ENCODE measurements at regions not wholly inside any gene's neighbourhood (a gene's known extent, or its start where the extent isn't known, plus 50 kb on each side); places are given as distances from the start of the nearest gene placed in this dataset.
A peak's percentile ranks its signal among the peaks of the same experiment; 100 is the strongest.
"Not testable (repeated sequence)": the region's sequence is repeated elsewhere in the genome, so short reads cannot be mapped to it uniquely, and the experiment has no call there.

DNA sequence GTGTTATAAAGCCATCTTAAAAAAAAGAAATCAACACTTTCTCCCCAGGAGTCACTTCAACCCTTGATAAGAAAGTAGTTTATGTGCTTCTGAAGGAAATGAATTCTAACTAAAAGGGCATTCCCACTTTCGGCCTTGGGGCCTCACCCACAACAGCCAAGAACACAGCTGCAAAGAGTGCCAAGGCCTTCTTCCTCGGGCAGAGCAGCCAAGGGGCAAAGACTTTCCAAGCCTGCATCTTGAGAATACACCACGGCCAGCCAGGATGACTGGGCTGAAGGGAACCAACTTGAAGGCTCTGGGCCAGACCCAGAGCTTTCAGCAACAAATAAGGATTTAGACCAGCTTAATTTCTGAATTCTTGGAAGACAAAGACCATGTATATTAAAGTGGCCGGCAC is 60.4 kb upstream of the FOXN3 start:
- Mint-ChIP-seq H3K27ac (no peak overlapping the region), H3K27me3 (no peaks in the 10 kb centered on the region), H3K4me3 (no peak overlapping the region), H3K4me1 (peaks cover 11% of the 10 kb centered on the region), H3K36me3 (ENCODE audit: low read depth) (no peaks in the 10 kb centered on the region)
- H3K9me3 ChIP-seq (ENCODE audit: control insufficient read depth, low read length, poor library complexity, severe bottlenecking): no peaks in the 10 kb centered on the region
- DNase-seq: no peak
- ATAC-seq: no peak

DNA sequence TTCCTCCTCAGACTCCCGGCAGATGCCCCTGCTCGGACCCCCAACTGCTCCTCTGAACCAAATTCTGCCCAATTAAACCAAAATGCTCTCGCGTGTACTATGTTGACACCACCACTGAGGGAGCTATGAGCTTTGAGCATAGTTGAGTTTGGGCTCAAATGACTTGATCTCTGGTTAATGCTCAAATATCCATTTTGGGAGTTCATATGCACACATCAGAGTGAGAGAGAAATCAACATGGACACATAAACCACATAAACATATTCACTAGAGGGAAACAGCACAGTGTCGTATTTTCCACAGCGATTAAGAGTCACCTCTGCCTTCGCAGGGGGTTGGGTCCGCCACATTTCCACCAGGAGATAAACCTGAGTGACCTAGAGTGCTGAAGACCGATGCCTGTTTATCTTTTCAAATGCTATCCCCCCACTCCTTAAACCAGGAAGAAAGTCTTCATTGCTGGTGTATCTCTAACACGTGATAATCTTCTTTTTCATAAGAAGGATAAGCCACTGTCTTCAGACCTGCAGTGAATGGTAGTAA is 59.4 kb upstream of the FOXN3 start:
- ATAC-seq (no peak), DNase-seq (no peak)
- no peak overlapping the region for H3K27ac Mint-ChIP-seq
- no peaks in the 10 kb centered on the region for H3K9me3 ChIP-seq (ENCODE audit: control insufficient read depth, low read length, poor library complexity, severe bottlenecking)
- no peaks in the 10 kb centered on the region for H3K36me3 Mint-ChIP-seq (ENCODE audit: low read depth)
- peaks cover 8% of the 10 kb centered on the region for H3K4me1 Mint-ChIP-seq
- no peaks in the 10 kb centered on the region for H3K27me3 Mint-ChIP-seq
- H3K4me3 Mint-ChIP-seq: no peak overlapping the region

DNA sequence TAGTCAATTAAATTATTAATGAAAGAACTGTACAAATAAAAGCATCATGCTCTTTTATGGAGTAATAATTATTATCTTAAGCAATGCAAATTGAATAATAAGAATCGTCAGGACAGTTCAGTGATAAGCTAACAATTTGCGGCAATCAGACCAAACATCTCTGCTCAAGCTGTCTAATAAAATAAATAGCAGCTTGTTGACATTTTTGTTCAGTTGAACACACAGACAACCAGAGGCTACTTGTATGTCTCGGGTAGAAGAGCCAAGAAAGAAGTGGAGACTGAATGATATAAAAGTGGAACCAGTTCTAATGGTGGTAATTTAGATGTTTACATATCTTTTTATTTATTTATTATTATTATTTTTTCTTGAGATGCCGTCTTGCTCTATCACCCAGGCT is 57.4 kb upstream of the FOXN3 start:
- DNase-seq (no peak), ATAC-seq (no peak)
- peaks cover 5% of the 10 kb centered on the region for H3K36me3 Mint-ChIP-seq (ENCODE audit: low read depth)
- H3K9me3 ChIP-seq (ENCODE audit: control insufficient read depth, low read length, poor library complexity, severe bottlenecking): no peaks in the 10 kb centered on the region
- no peak overlapping the region for H3K4me3 Mint-ChIP-seq
- no peaks in the 10 kb centered on the region for H3K27me3 Mint-ChIP-seq
- no peak overlapping the region for H3K27ac Mint-ChIP-seq
- H3K4me1 Mint-ChIP-seq: peaks cover 19% of the 10 kb centered on the region

DNA sequence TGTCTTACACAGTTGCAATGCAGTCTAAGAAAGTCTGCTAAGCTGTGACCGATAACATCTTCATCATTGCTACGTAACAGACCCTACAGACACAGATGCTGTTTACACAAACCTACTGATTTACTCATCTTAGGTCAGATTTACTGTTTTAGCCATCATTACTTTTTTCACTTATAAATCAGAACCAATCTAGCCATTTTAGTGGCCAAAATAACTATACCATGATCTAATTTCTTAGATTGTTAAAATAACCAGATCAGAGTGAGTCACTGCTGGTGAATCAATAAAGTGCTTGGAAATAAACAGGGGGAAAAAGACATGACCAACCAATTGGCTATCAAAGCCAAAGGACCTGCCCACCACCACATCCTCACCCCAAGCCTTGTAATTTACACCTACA is 57.0 kb upstream of the FOXN3 start:
- no peak for ATAC-seq

DNA sequence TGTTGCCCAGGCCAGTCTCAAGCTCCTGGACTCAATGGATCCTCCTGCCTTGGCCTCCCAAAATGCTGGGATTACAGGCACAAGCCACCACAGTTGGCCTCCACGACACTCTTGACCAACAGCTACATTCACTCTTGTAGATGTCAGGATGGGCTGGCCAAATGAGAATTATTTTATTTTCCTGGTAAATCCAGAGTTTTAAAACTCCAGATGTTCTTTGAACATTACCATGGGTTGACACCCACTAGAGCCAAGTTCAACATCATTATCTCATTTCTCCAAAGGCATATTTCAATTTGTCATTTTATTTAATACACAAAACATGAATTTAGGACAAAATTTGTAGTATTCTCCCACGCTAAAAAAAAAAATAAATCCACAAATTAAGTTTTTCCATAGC is 56.5 kb upstream of the FOXN3 start:
- Mint-ChIP-seq H3K27ac (peak overlapping the region; percentile 66), H3K36me3 (ENCODE audit: low read depth) (peaks cover 5% of the 10 kb centered on the region)
- no peak for ATAC-seq

More for the DNA sequence above, 57.0 kb upstream of the FOXN3 start:
- H3K36me3 Mint-ChIP-seq (ENCODE audit: low read depth): peaks cover 5% of the 10 kb centered on the region
- H3K4me3 Mint-ChIP-seq: no peak overlapping the region
- H3K4me1 Mint-ChIP-seq: peaks cover 20% of the 10 kb centered on the region
- no peaks in the 10 kb centered on the region for H3K27me3 Mint-ChIP-seq
- H3K27ac Mint-ChIP-seq: no peak overlapping the region
- DNase-seq: no peak
- H3K9me3 ChIP-seq (ENCODE audit: control insufficient read depth, low read length, poor library complexity, severe bottlenecking): no peaks in the 10 kb centered on the region

DNA sequence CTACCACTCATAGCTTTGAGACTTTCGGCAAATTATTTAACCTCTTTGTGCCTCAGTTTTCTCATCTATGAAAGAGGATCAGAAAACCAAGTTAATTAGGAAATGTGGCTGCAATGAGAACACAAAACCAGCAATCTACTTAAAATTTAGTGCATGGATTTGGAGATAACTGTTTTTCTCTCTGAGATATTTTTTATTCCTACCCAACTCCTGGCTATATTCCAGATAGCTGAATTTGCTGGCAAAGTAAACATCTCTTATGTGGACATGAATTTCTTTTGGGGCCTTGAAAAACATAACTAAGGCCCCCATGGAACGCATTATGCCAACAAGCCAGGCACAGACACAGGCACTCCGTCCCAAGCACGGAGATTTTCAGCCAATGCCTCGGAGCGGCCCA is 53.4 kb upstream of the FOXN3 start:
- Mint-ChIP-seq H3K4me1 (peaks cover 26% of the 10 kb centered on the region), H3K36me3 (ENCODE audit: low read depth) (peaks cover 8% of the 10 kb centered on the region), H3K27me3 (no peaks in the 10 kb centered on the region), H3K4me3 (no peak overlapping the region), H3K27ac (peak overlapping the region; percentile 86)
- ATAC-seq (no peak), DNase-seq (no peak)
- no peaks in the 10 kb centered on the region for H3K9me3 ChIP-seq (ENCODE audit: control insufficient read depth, low read length, poor library complexity, severe bottlenecking)

More for the DNA sequence above, 56.5 kb upstream of the FOXN3 start:
- Mint-ChIP-seq H3K4me1 (peaks cover 21% of the 10 kb centered on the region), H3K4me3 (no peak overlapping the region), H3K27me3 (no peaks in the 10 kb centered on the region)
- DNase-seq: no peak
- no peaks in the 10 kb centered on the region for H3K9me3 ChIP-seq (ENCODE audit: control insufficient read depth, low read length, poor library complexity, severe bottlenecking)

DNA sequence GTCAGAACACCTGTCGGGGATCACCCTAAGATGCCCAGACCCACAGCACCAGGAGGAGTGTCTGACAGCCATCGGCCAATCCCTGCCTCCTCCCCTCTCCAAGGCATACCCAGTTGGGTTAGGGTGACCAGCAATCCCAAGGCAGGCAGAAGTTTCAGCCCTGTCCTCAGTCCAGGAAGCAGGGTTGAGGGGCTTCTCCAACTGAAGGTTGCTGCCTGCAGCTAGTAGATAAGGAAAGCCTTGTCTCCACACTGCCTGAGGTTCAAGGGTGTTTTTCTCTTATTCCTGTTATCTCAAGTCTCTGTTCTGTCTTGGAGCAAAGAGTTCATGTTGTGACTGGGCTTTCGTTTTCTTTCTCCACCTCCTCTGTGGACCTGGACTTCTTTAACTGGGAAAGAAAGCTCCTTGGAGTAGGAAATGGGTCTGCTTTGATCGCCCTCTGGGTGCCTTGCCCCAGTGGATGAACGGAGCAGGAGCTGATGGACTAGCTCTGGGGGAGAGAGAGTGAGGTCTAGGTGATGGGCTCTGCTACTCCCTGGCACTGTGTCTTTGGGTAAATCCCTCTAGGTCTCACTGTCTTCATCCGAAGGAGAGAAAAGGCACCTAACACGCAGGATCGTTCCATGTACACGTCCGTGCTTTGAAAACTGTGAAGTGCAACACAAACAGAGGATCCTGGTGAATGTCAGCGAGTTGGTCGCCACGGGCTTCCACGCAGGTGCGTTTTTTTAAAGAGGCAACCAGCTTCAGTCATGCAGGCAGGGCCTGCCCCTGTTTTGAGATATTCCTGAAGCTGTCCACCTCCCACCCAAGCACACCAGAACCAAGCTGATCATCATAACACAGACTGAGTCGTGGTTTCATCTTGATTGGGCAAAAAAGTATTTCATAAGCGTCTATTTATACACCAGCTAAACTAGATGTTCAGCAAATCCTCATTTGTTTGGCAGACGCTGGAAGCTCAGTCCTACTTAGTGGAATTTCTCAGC is 52.5 kb upstream of the FOXN3 start:
- no peak overlapping the region for H3K4me3 Mint-ChIP-seq
- H3K27ac Mint-ChIP-seq: no peak overlapping the region
- DNase-seq (no peak), ATAC-seq (no peak)
- H3K4me1 Mint-ChIP-seq: peaks cover 26% of the 10 kb centered on the region
- peaks cover 8% of the 10 kb centered on the region for H3K36me3 Mint-ChIP-seq (ENCODE audit: low read depth)
- no peaks in the 10 kb centered on the region for H3K9me3 ChIP-seq (ENCODE audit: control insufficient read depth, low read length, poor library complexity, severe bottlenecking)
- no peaks in the 10 kb centered on the region for H3K27me3 Mint-ChIP-seq

DNA sequence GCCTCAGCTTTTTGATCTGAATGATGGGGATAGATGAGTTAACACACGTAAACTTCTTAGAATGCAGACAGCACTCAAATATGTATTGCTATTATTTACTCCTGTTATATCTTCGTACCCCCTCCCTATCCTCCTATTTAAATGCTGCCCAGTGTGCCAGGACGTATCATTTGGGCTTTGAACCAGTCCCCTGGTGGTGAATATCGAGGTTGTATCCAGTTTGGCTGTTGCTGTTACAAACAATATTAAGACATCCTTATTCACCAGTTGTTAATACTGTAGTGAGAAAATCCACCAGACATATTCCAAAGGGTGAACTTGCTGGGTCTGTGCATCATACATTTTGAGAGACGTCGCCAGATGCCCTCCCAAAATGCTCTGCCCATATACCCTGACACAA is 51.5 kb upstream of the FOXN3 start:
- DNase-seq (no peak), ATAC-seq (no peak)
- H3K27me3 Mint-ChIP-seq: no peaks in the 10 kb centered on the region
- H3K4me3 Mint-ChIP-seq: no peak overlapping the region
- H3K27ac Mint-ChIP-seq: no peak overlapping the region
- peaks cover 26% of the 10 kb centered on the region for H3K4me1 Mint-ChIP-seq
- peaks cover 8% of the 10 kb centered on the region for H3K36me3 Mint-ChIP-seq (ENCODE audit: low read depth)
- H3K9me3 ChIP-seq (ENCODE audit: control insufficient read depth, low read length, poor library complexity, severe bottlenecking): no peaks in the 10 kb centered on the region

DNA sequence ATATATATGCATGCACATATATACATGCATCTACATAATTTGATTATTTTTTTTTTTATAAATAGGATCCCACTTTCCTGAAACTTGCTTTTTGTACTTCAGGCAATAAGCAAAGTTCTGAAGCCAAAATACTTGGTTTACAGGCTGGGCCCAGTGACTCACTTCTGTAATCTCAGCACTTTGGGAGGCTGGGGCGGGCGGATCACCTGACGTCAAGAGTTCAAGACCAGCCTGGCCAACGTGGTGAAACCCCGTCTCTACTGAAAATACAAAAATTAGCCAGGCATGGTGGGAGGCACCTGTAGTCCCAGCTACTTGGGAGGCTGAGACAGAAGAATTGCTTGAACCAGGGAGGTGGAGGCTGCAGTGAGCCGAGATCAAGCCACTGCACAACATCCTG is 51.0 kb upstream of the FOXN3 start:
- not testable (repeated sequence) for H3K4me3 Mint-ChIP-seq; ATAC-seq; H3K36me3 Mint-ChIP-seq (ENCODE audit: low read depth); DNase-seq; H3K27ac Mint-ChIP-seq; H3K27me3 Mint-ChIP-seq; H3K9me3 ChIP-seq (ENCODE audit: control insufficient read depth, low read length, poor library complexity, severe bottlenecking)
- peaks cover 24% of the 10 kb centered on the region for H3K4me1 Mint-ChIP-seq

DNA sequence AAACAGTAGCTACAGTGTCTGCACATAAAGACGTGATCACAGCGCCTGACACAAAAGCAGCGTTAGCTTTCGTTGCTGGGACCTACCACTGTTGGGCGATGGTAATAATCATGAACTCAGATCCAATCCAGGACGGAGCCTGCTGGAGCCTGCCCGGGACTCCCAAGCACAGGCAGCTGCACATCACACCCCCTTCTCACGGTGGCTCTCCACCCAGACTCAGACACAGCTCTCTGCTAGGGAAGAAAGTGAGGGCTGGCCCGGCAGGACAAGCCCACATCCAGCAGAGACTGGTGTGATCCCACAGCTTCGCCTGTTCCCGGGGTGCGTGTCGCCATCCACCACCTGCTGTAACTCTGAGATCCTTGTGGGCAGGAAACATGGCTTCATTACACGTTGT is 49.9 kb upstream of the FOXN3 start:
- Mint-ChIP-seq H3K27ac (no peak overlapping the region), H3K36me3 (ENCODE audit: low read depth) (peaks cover 8% of the 10 kb centered on the region), H3K27me3 (no peaks in the 10 kb centered on the region), H3K4me1 (peaks cover 27% of the 10 kb centered on the region), H3K4me3 (no peak overlapping the region)
- ATAC-seq: no peak
- no peak for DNase-seq
- H3K9me3 ChIP-seq (ENCODE audit: control insufficient read depth, low read length, poor library complexity, severe bottlenecking): no peaks in the 10 kb centered on the region
